ENCODE measurements at regions not wholly inside any gene's neighbourhood (a gene's known extent, or its start where the extent isn't known, plus 50 kb on each side); places are given as distances from the start of the nearest gene placed in this dataset.

DNA sequence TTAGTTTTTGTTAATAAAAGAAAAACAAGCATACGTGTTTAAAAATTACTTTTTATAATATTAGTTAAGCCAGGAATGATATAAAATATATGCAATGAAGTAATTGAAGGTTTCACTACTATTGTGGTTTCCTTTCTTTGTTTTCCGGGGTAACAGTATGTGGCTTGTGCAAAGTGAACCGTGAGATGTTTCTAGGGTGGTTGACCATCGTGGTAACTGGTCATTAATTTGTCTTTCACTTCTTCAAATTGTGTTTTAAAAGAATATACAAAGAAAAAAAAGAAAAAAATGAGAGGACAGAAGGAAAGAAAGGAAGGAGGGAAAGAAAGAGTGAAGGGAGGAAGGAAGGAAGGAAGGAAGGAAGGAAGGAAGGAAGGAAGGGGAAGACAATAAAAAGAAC lies 330.1 kb upstream of the CPXCR1 start:
- DNase-seq (ENCODE audit: low spot score), result no peak

GRCh38 chrX:88424071-88424470 lies 323.0 kb upstream of the CPXCR1 start:
- no peak for DNase-seq (ENCODE audit: low spot score)

GRCh38 chrX:88424541-88424940 lies 322.5 kb upstream of the CPXCR1 start:
- no peak for DNase-seq (ENCODE audit: low spot score)

DNA sequence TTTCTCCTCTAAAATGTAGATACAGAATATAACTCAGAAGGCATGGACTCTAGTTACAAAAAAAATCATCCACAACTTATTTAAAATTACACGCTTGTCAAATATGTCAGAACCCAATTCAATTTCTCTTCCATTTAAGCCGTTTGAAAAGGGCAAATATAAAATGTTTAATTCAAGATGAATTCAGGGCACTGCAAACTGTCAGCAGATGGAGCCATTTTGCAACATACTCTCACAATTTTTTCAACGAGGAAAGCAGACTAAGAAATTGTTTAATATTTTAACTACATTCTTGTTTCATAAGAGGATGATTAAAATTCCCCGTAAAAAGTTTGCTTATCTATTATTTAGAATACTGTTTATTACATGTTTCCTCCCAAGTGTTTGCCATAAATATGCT lies 321.3 kb upstream of the CPXCR1 start:
- DNase-seq (ENCODE audit: low spot score), result peak; percentile 43

DNA sequence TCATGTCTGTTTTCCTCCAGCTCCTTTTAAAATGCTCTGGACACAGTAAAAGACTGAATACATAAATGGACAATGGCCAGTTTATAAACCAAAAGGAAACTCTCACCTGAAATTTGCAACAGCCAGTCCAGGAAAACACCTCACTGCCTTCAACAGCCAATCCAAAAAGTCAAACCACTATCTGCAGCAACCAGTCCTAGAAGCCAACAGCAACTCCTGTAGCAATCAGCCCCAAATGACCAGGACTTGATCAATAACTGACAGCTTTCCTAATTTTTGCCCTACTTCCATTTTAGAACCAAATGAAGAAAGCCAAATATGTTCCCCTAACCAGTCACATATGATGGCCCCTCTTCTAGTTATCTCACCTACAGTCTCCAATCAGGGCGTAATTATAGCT lies 309.5 kb upstream of the CPXCR1 start:
- no peak for DNase-seq (ENCODE audit: low spot score)

DNA sequence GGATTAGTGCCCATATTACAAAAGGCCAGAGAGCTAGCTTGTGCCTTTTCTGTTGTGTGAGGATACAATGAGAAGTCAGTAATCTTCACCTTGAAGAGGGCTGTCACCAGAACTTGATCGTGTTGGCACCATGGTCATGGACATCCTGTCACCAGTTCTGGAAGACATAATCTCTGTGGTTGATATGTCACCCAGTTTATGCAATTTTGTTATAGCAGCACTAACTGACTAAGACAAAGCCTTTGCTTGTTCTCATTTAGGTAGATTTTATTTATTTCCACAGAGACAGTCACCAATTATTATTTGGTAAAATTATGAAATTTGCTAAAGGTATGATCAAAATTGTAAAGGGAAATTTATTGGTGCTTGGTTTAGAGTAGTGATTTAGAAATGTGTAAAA lies 308.8 kb upstream of the CPXCR1 start:
- no peak for DNase-seq (ENCODE audit: low spot score)

DNA sequence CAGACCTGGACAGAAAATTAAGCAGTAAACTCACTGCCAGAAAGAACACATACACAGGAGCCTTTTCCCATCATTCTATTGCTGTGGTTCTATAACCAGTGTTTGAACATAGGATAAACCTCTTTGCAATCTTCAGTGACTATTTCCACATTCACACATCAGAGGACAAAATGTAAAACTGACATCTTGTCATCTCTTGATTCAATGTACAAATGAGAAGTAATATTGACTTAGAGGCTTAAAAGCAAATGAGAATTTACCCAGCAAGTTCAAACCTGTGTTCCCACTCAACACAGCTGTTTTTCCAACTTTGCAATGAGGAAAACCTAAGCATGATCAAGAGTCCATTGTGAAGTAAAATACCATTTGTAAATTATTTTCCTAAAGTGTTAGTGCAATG lies 307.1 kb upstream of the CPXCR1 start:
- DNase-seq (ENCODE audit: low spot score), result no peak
